Fibroblast of villous mesenchyme (primary cell): ENCODE measurements at regions not wholly inside any gene's neighbourhood (a gene's known extent, or its start where the extent isn't known, plus 50 kb on each side); places are given as distances from the start of the nearest gene placed in this dataset.

Source experiments
- DNase-seq: peaks from one replicate; pipeline ENCODE4 v3.0.0-alpha.2; 2010; ENCODE audit warnings: low read depth
- H3K4me3 ChIP-seq: 2 replicates; pipeline ENCODE4 v1.5.1; 2011; ENCODE audit warnings: low read depth, mild to moderate bottlenecking, low read length
- TF ChIP-seq, protein P1 (sequence below): IDR thresholded peaks from 2 replicates; pipeline ENCODE4 v1.5.1; 2012; ENCODE audit warnings: low read depth, mild to moderate bottlenecking, low read length; ENCODE audit not compliant: insufficient read depth

DNA sequence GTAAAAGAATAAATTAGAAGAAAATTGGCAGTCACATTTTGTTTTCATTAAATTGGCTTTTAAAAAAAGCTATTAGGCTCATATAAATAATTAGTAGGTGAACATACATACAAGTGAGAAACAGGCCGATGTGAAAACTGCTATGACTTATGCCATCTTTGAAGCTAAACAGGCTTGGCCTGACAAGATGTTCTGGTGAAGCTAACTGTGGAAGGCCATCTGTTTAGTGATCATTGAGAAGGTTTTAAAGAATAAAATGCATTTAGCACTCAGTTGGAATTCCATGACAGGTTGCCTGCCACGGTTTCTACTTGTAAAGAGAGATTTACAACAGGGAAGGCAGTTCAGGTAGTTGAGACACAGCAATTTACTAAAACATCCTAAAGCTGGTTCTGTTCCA, 264.0 kb upstream of the AGTR1 start:
- DNase-seq: no peak
- no peak overlapping the region for H3K4me3 ChIP-seq
- TF ChIP-seq, protein P1, sequence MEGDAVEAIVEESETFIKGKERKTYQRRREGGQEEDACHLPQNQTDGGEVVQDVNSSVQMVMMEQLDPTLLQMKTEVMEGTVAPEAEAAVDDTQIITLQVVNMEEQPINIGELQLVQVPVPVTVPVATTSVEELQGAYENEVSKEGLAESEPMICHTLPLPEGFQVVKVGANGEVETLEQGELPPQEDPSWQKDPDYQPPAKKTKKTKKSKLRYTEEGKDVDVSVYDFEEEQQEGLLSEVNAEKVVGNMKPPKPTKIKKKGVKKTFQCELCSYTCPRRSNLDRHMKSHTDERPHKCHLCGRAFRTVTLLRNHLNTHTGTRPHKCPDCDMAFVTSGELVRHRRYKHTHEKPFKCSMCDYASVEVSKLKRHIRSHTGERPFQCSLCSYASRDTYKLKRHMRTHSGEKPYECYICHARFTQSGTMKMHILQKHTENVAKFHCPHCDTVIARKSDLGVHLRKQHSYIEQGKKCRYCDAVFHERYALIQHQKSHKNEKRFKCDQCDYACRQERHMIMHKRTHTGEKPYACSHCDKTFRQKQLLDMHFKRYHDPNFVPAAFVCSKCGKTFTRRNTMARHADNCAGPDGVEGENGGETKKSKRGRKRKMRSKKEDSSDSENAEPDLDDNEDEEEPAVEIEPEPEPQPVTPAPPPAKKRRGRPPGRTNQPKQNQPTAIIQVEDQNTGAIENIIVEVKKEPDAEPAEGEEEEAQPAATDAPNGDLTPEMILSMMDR: no peak

DNA sequence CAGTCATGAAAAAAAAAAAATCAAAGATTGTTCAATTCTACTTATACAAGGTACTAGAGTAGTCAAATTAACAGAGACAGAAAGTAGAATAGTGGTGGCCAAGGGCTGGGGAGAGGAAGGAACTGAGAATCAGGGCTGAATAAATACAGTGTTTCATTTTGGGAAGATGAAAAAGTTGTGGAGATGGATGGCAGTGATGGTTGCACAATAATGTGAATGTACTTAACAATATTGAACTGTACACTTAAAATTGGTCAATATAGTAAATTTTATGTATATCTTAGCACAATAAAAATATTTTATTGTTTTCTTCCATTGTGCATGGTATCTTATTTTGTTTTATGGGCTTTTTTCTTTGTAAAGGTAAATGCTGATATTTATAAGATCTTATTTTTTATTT, 262.2 kb upstream of the AGTR1 start:
- TF ChIP-seq, protein P1: no peak
- no peak overlapping the region for H3K4me3 ChIP-seq

DNA sequence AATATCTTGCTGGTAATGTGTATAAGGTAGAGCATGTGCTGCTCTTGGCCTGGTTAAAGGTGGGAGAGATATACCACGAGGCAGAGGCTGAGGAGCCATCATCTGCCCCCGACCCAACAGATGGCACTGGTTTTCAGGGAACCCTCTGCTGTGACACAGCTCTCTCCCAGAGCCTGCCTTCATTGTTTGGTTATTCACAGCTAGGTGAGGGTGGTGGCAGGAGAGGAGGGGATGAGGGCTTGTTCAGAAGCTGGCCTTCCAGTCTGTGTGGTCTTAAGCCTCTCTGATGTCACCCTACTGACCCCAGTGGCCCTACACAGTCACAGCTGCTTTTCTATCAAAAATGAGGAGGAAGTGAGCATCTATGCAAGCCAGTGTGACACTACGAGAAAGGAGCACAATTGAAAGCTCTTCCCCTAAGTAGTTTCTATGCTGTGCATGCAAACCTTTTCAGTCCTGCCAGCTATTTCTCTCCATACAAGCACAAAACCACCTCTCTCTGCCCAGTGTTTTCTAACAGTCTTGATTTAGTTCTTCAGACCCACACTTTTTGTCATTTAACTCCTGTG, 258.4 kb upstream of the AGTR1 start:
- TF ChIP-seq, protein P1: no peak
- no peak overlapping the region for H3K4me3 ChIP-seq
- no peak for DNase-seq

More for the DNA sequence above, 262.2 kb upstream of the AGTR1 start:
- DNase-seq: no peak

DNA sequence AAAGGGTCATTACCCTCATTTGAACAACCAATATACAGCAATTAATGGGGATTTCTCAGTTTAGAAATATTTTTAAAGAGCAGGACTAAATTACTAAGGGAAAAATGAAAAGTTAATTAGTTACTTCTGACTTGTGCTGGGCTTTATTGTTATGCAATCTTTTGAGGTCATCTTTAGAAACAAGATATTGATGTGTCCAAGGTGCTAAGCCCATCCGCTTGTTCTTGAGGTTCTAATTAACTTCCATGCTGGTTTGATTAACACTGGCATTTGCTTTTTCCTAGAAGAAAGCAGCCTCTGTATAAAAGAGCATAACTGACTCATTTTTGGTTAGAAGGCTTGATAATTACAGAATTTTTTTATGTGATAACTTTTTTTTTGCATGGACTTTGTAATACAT, 256.5 kb upstream of the AGTR1 start:
- TF ChIP-seq, protein P1: no peak
- H3K4me3 ChIP-seq: no peak overlapping the region
- no peak for DNase-seq

DNA sequence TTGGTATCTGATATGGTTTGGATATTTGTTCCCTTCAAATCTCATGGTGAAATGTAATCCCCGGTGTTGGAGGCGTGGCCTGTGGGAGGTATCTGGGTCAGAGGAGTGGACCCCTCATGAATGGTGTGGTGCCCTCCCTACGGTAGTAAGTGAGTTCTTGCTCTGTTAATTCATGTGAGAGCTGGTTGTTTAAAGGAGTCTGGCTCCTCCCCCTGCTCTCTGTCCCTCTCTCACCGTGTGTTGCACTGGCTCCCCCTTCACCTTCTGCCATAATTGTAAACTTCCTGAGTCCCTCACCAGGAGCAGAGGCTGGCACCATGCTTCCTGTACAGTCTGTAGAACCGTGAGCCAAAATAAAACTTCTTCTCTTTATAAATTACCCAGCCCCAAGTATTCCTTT, 246.9 kb upstream of the AGTR1 start:
- no peak overlapping the region for H3K4me3 ChIP-seq
- TF ChIP-seq, protein P1: no peak
- no peak for DNase-seq

DNA sequence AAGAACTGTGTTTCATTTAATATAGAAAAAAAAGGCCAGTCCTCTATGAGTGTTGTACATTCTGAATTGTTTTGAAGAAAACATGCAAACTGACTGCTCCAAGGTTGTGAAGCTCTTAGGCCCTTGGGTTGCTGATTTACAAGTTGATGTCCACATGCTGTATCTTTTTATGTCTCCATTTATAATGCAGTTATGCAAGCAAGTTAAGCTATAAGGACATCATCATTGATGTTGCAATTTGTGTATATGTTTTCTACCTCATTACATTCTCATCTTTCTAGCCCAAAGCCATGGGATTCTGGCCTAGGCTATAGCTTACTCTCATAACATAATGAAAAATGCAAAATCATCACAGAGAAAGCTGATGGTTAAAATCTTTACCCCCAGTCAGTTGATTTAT, 245.7 kb upstream of the AGTR1 start:
- peak; percentile 5 for DNase-seq
- TF ChIP-seq, protein P1: no peak

DNA sequence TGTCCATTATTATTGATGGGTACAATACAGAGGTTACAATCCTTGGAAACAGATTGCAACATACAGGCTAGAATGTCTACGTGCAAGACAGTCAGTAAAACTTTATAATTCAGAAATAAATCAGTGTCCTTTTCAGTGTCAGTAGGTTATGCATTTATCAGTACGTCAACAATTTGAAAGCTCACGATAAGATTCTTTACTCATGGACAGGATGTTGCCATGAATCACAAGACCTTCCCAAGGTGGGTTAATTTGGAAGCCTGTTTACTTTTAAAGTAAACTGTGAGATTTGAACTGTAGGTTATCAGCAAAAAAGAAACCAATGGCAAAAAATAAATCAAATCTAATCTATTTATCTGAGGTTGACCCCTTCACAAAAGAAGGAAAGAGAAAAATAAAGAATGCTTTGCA, 243.9 kb upstream of the AGTR1 start:
- H3K4me3 ChIP-seq: no peak overlapping the region
- TF ChIP-seq, protein P1: no peak

More for the DNA sequence above, 245.7 kb upstream of the AGTR1 start:
- no peak overlapping the region for H3K4me3 ChIP-seq

More for the DNA sequence above, 243.9 kb upstream of the AGTR1 start:
- no peak for DNase-seq
